GM12878 (cell line): ENCODE measurements at regions not wholly inside any gene's neighbourhood (a gene's known extent, or its start where the extent isn't known, plus 50 kb on each side); places are given as distances from the start of the nearest gene placed in this dataset.

ENCODE experiments used
- ATAC-seq: fragments of 200-7000 bp; cut with Tn5 transposase; 3 replicates; pipeline ENCODE4 v1.9.1; 2020; ENCODE audit warnings: mild to moderate bottlenecking, moderate library complexity
- BruUV-seq: library from RNA; stranded (reverse); fragments of 400-500 nt; replicated peaks from 2 replicates; lab custom pipeline; 2021; lab: Mats Ljungman, UMichigan
- CTCF ChIA-PET: fragments of 300-600 bp; sonication (Branson Sonifier 250); formaldehyde crosslinking; extraction: SDS; loops from one replicate; lab custom pipeline; 2021; ENCODE audit warnings: inconsistent platforms; lab: Yijun Ruan, JAX
- POLR2A ChIA-PET: fragments of 350-600 bp; formaldehyde crosslinking; extraction: SDS; loops from one replicate; lab custom pipeline; 2021; ENCODE audit warnings: inconsistent platforms; lab: Charles Lee
- RAD21 ChIA-PET: fragments of 300-600 bp; sonication (Branson Sonifier 250); formaldehyde crosslinking; loops from one replicate; lab custom pipeline; 2023; ENCODE audit warnings: antibody characterized with exemption; ENCODE audit not compliant: unreplicated experiment; lab: Charles Lee
- SMC1A ChIA-PET: fragments of 300-600 bp; sonication (Branson Sonifier 250); formaldehyde crosslinking; loops from one replicate; lab custom pipeline; 2023; ENCODE audit not compliant: unreplicated experiment, uncharacterized antibody; lab: Charles Lee
- DNase-seq: peaks from one replicate; pipeline ENCODE4 v3.0.0-alpha.2; 2011; ENCODE audit warnings: low read depth, low spot score
- FAIRE-seq: peaks from 3 replicates; lab custom pipeline; 2011; peaks lifted over from hg19 to GRCh38; lab: Jason Lieb, UNC
- H2AFZ ChIP-seq: 2 replicates; pipeline ENCODE4 v1.6.0; 2011; ENCODE audit warnings: low read depth, low read length, control low read depth; ENCODE audit not compliant: control insufficient read depth
- H3K27ac ChIP-seq: 2 replicates; pipeline ENCODE4 v1.5.1; 2011; ENCODE audit warnings: control low read depth; ENCODE audit not compliant: control insufficient read depth, insufficient read depth
- H3K27me3 ChIP-seq, 2 experiments: replicated peaks in 1 of 2; 2 replicates each; pipeline versions ENCODE4 v1.6.0 to v1.6.1; 2011; ENCODE audit warnings: low read length in 1 of 2; ENCODE audit not compliant: control insufficient read depth in 2 of 2, insufficient read depth in 2 of 2
- H3K36me3 ChIP-seq, 2 experiments: 2 replicates each; pipeline ENCODE4 v1.5.1; 2011; ENCODE audit warnings: low read length in 1 of 2; ENCODE audit not compliant: control insufficient read depth in 2 of 2, insufficient read depth in 2 of 2
- H3K4me1 ChIP-seq: 2 replicates; pipeline ENCODE4 v1.6.1; 2011; ENCODE audit warnings: mild to moderate bottlenecking, low read length, moderate library complexity, mixed read lengths; ENCODE audit not compliant: control insufficient read depth, insufficient read depth
- H3K4me2 ChIP-seq: 2 replicates; pipeline ENCODE4 v1.6.0; 2011; ENCODE audit warnings: control low read depth; ENCODE audit not compliant: control insufficient read depth, insufficient read depth
- H3K4me3 ChIP-seq: fragments of 200-600 bp; sonication (generic); 2 replicates; pipeline ENCODE4 v1.5.1; 2016
- H3K79me2 ChIP-seq: 2 replicates; pipeline ENCODE4 v1.6.0; 2011; ENCODE audit warnings: low read length; ENCODE audit not compliant: control insufficient read depth, insufficient read depth
- H3K9ac ChIP-seq: 2 replicates; pipeline ENCODE4 v1.8.0; 2011; ENCODE audit warnings: low read length, control low read depth, mixed read lengths; ENCODE audit not compliant: control insufficient read depth, insufficient read depth
- H3K9me3 ChIP-seq: replicated peaks from 3 replicates; pipeline ENCODE4 v1.5.1; 2011; ENCODE audit warnings: mild to moderate bottlenecking, low read length; ENCODE audit not compliant: control insufficient read depth, insufficient read depth
- H4K20me1 ChIP-seq: 2 replicates; pipeline ENCODE4 v1.6.0; 2011; ENCODE audit not compliant: control insufficient read depth, insufficient read depth
- CBFB ChIP-seq: IDR thresholded peaks from 2 replicates; pipeline ENCODE4 v1.6.1; 2016; ENCODE audit warnings: antibody characterized with exemption, low read depth
- CHD1 ChIP-seq: IDR thresholded peaks from 2 replicates; pipeline ENCODE4 v1.6.1; 2012; ENCODE audit warnings: low read depth, low read length, improper control_type of control experiment
- PAX5 ChIP-seq: IDR thresholded peaks from 2 replicates; pipeline ENCODE4 v1.6.1; 2011; ENCODE audit warnings: low read depth, low read length, borderline replicate concordance
- RBBP5 ChIP-seq: fragments of 200-600 bp; sonication (generic); conservative IDR thresholded peaks from 2 replicates; pipeline ENCODE4 v1.6.1; 2016
- REST ChIP-seq: IDR thresholded peaks from 2 replicates; pipeline ENCODE4 v1.6.1; 2012; ENCODE audit warnings: mild to moderate bottlenecking, low read depth, low read length
- RUNX3 ChIP-seq: IDR thresholded peaks from 2 replicates; pipeline ENCODE4 v1.6.1; 2012; ENCODE audit warnings: low read length, inconsistent platforms
- SREBF1 ChIP-seq: IDR thresholded peaks from 2 replicates; pipeline ENCODE4 v1.6.1; 2012; ENCODE audit warnings: mild to moderate bottlenecking, low read length
- SUZ12 ChIP-seq: fragments of 200-600 bp; sonication (generic); IDR thresholded peaks from one replicate; pipeline ENCODE4 v1.6.1; 2018; ENCODE audit warnings: antibody characterized with exemption, mild to moderate bottlenecking; ENCODE audit not compliant: unreplicated experiment
- WGBS: methylation state at CpG from one replicate; pipeline ENCODE4 v1.1.6; 2016; ENCODE audit warnings: low lambda C conversion rate; ENCODE audit not compliant: insufficient replicate concordance, insufficient coverage; ENCODE audit errors: missing lambda C conversion rate; 5-methylcytosine and 5-hydroxymethylcytosine counted together
- in situ Hi-C: fragments of 300-500 bp; cut with MboI; formaldehyde crosslinking; loops from 9 replicates; pipeline ENCODE4 v1.14.3; 2018; ENCODE audit warnings: mixed read lengths
- intact Hi-C: fragments of 100-400 bp; cut with micrococcal nuclease; formaldehyde crosslinking; loops from one replicate; pipeline ENCODE4 v1.14.2; 2022; ENCODE audit not compliant: unreplicated experiment
- TF ChIP-seq, protein P1 (sequence below): fragments of 450-650 bp; IDR thresholded peaks from 2 replicates; pipeline ENCODE4 v1.6.1; 2017; ENCODE audit warnings: mild to moderate bottlenecking, low read depth, inconsistent platforms; ENCODE audit not compliant: poor library complexity, severe bottlenecking
- TF ChIP-seq, protein P2 (sequence below): fragments of 150-350 bp; IDR thresholded peaks from 2 replicates; pipeline ENCODE4 v1.6.1; 2016; ENCODE audit warnings: low read depth, low read length

- CTCF ChIA-PET, result interaction anchor here (0.5 to 1.4 kb wide), 3 partner anchors 9 to 457 kb away, joined by 3 to 7 read pairs (median 3); no protein-coding TSS in a partner anchor
- 23% methylated on average over 6 of the region's 6 CpGs for WGBS
- Histone ChIP-seq H4K20me1 (no peaks in the 10 kb centered on the region), H3K9ac (no peak overlapping the region), H2AFZ (no peak overlapping the region), H3K4me3 (no peak overlapping the region), H3K4me1 (no peaks in the 10 kb centered on the region), H3K4me2 (no peak overlapping the region), H3K9me3 (no peaks in the 10 kb centered on the region), H3K27ac (no peak overlapping the region), H3K36me3 (no peaks in the 10 kb centered on the region), H3K27me3 (no peaks in the 10 kb centered on the region), H3K79me2 (no peaks in the 10 kb centered on the region)
- RAD21 ChIA-PET, result no interaction called here
- intact Hi-C loops (no loop called here), in situ Hi-C loops (no loop called here)
- TF ChIP-seq PAX5 (no peak), CHD1 (no peak), RUNX3 (no peak), SREBF1 (no peak), SUZ12 (no peak), RBBP5 (no peak)
- no peak for FAIRE-seq
- no TSS peak for BruUV-seq
- DNase-seq, result no peak
- POLR2A ChIA-PET, result no interaction called here
- SMC1A ChIA-PET, result no interaction called here
- peak; percentile 46; the same call in 1 of the 3 replicates for ATAC-seq
These were observed 464.9 kb upstream of the MIR17HG start for GRCh38 chr13:90882551-90882950.

- intact Hi-C loops, result no loop called here
- Histone ChIP-seq H3K36me3 (no peaks in the 10 kb centered on the region), H2AFZ (no peak overlapping the region), H3K4me3 (no peak overlapping the region), H3K27me3 (no peaks in the 10 kb centered on the region), H3K4me2 (no peak overlapping the region), H3K27ac (no peak overlapping the region), H4K20me1 (no peaks in the 10 kb centered on the region), H3K4me1 (no peaks in the 10 kb centered on the region), H3K9me3 (no peaks in the 10 kb centered on the region), H3K79me2 (no peaks in the 10 kb centered on the region), H3K9ac (no peak overlapping the region)
- no peak for FAIRE-seq
- RAD21 ChIA-PET, result no interaction called here
- in situ Hi-C loops, result no loop called here
- DNase-seq, result no peak
- ATAC-seq, result no peak
- no TSS peak for BruUV-seq
- 46% methylated on average over 2 of the region's 2 CpGs for WGBS
- CTCF ChIA-PET, result no interaction called here
- SMC1A ChIA-PET, result no interaction called here
- POLR2A ChIA-PET, result no interaction called here
- TF ChIP-seq, protein P1, sequence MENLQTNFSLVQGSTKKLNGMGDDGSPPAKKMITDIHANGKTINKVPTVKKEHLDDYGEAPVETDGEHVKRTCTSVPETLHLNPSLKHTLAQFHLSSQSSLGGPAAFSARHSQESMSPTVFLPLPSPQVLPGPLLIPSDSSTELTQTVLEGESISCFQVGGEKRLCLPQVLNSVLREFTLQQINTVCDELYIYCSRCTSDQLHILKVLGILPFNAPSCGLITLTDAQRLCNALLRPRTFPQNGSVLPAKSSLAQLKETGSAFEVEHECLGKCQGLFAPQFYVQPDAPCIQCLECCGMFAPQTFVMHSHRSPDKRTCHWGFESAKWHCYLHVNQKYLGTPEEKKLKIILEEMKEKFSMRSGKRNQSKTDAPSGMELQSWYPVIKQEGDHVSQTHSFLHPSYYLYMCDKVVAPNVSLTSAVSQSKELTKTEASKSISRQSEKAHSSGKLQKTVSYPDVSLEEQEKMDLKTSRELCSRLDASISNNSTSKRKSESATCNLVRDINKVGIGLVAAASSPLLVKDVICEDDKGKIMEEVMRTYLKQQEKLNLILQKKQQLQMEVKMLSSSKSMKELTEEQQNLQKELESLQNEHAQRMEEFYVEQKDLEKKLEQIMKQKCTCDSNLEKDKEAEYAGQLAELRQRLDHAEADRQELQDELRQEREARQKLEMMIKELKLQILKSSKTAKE, result no peak
- TF ChIP-seq, protein P2, sequence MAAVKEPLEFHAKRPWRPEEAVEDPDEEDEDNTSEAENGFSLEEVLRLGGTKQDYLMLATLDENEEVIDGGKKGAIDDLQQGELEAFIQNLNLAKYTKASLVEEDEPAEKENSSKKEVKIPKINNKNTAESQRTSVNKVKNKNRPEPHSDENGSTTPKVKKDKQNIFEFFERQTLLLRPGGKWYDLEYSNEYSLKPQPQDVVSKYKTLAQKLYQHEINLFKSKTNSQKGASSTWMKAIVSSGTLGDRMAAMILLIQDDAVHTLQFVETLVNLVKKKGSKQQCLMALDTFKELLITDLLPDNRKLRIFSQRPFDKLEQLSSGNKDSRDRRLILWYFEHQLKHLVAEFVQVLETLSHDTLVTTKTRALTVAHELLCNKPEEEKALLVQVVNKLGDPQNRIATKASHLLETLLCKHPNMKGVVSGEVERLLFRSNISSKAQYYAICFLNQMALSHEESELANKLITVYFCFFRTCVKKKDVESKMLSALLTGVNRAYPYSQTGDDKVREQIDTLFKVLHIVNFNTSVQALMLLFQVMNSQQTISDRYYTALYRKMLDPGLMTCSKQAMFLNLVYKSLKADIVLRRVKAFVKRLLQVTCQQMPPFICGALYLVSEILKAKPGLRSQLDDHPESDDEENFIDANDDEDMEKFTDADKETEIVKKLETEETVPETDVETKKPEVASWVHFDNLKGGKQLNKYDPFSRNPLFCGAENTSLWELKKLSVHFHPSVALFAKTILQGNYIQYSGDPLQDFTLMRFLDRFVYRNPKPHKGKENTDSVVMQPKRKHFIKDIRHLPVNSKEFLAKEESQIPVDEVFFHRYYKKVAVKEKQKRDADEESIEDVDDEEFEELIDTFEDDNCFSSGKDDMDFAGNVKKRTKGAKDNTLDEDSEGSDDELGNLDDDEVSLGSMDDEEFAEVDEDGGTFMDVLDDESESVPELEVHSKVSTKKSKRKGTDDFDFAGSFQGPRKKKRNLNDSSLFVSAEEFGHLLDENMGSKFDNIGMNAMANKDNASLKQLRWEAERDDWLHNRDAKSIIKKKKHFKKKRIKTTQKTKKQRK, result no peak
- TF ChIP-seq CBFB (no peak), REST (no peak)
These were observed 463.9 kb upstream of the MIR17HG start for GRCh38 chr13:90883592-90883991.
